Right lobe of liver (tissue), 6 donors: ENCODE measurements at regions not wholly inside any gene's neighbourhood (a gene's known extent, or its start where the extent isn't known, plus 50 kb on each side); places are given as distances from the start of the nearest gene placed in this dataset.
A peak's percentile ranks its signal among the peaks of the same experiment; 100 is the strongest.
"Not testable (repeated sequence)": the region's sequence is repeated elsewhere in the genome, so short reads cannot be mapped to it uniquely, and the experiment has no call there.

ENCODE experiments used
- ATAC-seq, 4 donors: fragments of 200-7000 bp; cut with Tn5 transposase; one replicate each; pipeline ENCODE4 v1.9.1; 2020; ENCODE audit warnings: mild to moderate bottlenecking in 4 of 4, moderate library complexity in 4 of 4
- DNase-seq, 3 donors: peaks; one replicate each; pipeline ENCODE4 v3.0.0-alpha.2; 2020
- H3K27ac ChIP-seq, 3 donors: fragments of 200-600 bp; one replicate each; pipeline ENCODE4 v1.8.0; 2022
- H3K27me3 ChIP-seq, 2 donors: fragments of 200-600 bp; one replicate each; pipeline ENCODE4 v1.8.0; 2022
- H3K36me3 ChIP-seq, 4 donors: fragments of 200-600 bp; sonication (generic) in 1 of 4; one replicate each; pipeline versions ENCODE4 v1.5.1 to v1.8.0; 2017 to 2022; ENCODE audit warnings: control low read depth in 1 of 4
- H3K4me1 ChIP-seq, 4 donors: fragments of 200-600 bp; sonication (generic) in 1 of 4; one replicate each; pipeline versions ENCODE4 v1.5.1 to v1.8.0; 2017 to 2022; ENCODE audit warnings: control low read depth in 1 of 4
- H3K4me3 ChIP-seq, 3 donors: fragments of 200-600 bp; one replicate each; pipeline ENCODE4 v1.8.0; 2022
- H3K9me3 ChIP-seq, 4 donors: fragments of 200-600 bp; sonication (generic) in 1 of 4; one replicate each; pipeline versions ENCODE4 v1.5.1 to v1.8.0; 2017 to 2022; ENCODE audit warnings: control low read depth in 1 of 4
- CTCF ChIP-seq, 4 donors: fragments of 200-600 bp in 3 of 4; fragments of 450-650 bp in 1 of 4; IDR thresholded peaks; one replicate each; pipeline versions ENCODE4 v1.5.1 to v1.8.0; 2016 to 2022; ENCODE audit warnings: antibody characterized with exemption in 4 of 4, mild to moderate bottlenecking in 2 of 4
- POLR2A ChIP-seq: fragments of 450-650 bp; IDR thresholded peaks from one replicate; pipeline ENCODE4 v1.6.1; 2017; ENCODE audit warnings: antibody characterized with exemption, mild to moderate bottlenecking
- WGBS: methylation state at CpG from one replicate; pipeline ENCODE4 v1.1.6; 2018; ENCODE audit warnings: low coverage, low lambda C conversion rate; ENCODE audit not compliant: insufficient coverage; ENCODE audit errors: missing lambda C conversion rate; 5-methylcytosine and 5-hydroxymethylcytosine counted together
- intact Hi-C, 2 donors: fragments of 100-400 bp; cut with DNase I; formaldehyde crosslinking; loops; one replicate each; pipeline versions ENCODE4 v1.11.2 to v1.14.1; 2022
- donor health status: DM: no; HTN: yes; CAD: no.
- donor health status: DM: no; HTN: no; CAD: no.
- donor health status: DM: no; HTN: no; CAD: no.
- donor health status: DM: no; HTN: yes; CAD: no.
- donor health status: DM: no; HTN: yes; CAD: no.

DNA sequence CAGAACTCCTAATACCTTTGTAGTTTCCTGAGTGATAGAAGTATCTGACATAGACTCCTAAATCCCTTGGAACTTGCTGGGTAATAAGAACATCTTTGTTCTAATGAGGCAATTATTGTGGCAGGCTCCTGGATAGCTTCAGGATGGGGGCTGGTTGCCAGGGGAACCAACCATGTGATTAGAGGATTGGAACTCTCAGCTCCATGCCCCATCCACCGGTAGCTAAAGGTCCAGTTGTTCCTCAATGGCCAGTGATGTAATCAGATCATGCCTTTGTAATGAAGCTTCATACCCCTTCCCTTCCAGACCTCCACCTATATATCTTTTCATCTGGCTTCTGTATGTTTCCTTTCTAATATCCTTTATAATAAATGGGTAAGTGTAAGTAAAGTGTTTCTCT, 221.2 kb upstream of the ALCAM start:
- ATAC-seq = no peak
- no peak for TF ChIP-seq POLR2A
- TF ChIP-seq CTCF (IDR thresholded peaks at IDR 0.05) = no peak
- no peak overlapping the region for H3K4me3 ChIP-seq
- intact Hi-C loops = no loop called here
- DNase-seq = no peak
- WGBS = no CpG with 5 or more reads among the region's 1 CpG
- peaks cover 0 to 6% (median 2%) of the 10 kb centered on the region in 4 donors for H3K4me1 ChIP-seq
- H3K27me3 ChIP-seq = peaks cover 0 to 5% of the 10 kb centered on the region in 2 donors
- H3K36me3 ChIP-seq = no peaks in the 10 kb centered on the region
- no peaks in the 10 kb centered on the region for H3K9me3 ChIP-seq
- H3K27ac ChIP-seq = no peak overlapping the region

GRCh38 chr3:105149197-105149596, 217.5 kb upstream of the ALCAM start:
- DNase-seq = not testable (repeated sequence)

DNA sequence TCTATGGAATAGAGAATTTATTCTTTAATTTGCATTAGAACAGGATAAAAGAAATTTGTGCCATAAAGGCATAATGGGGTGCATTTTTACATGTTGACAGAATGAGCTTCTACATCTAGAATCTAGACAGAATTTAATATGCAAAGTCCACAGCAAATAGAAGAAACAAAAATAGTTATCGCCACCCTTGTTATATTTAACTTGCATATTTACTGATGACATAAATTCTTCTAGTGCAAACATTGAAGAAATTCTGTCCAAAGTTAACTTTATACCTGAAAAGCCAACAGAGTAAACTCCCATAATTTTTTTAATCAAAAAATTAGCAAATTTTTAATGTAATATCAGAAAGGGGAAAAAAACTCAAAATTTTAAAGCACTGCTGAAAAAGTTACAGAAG, 213.7 kb upstream of the ALCAM start:
- Histone ChIP-seq H3K36me3 (no peaks in the 10 kb centered on the region), H3K4me1 (peaks cover 0 to 11% (median 2%) of the 10 kb centered on the region in 4 donors), H3K27me3 (no peaks in the 10 kb centered on the region), H3K27ac (no peak overlapping the region), H3K9me3 (no peaks in the 10 kb centered on the region), H3K4me3 (no peak overlapping the region)
- ATAC-seq (peak in 2 of 4 donors; percentile 55 to 65), DNase-seq (no peak)
- 13% methylated on average over 1 of the region's 1 CpG for WGBS
- intact Hi-C loops = no loop called here
- no peak for TF ChIP-seq POLR2A
- TF ChIP-seq CTCF (IDR thresholded peaks at IDR 0.05) = no peak

More at GRCh38 chr3:105149197-105149596, 217.5 kb upstream of the ALCAM start:
- H3K27me3 ChIP-seq, H3K27ac ChIP-seq, ATAC-seq, H3K4me3 ChIP-seq, H3K9me3 ChIP-seq, intact Hi-C loops, H3K36me3 ChIP-seq: not testable (repeated sequence)
- peaks cover 0 to 11% (median 2%) of the 10 kb centered on the region in 4 donors for H3K4me1 ChIP-seq
- 80% methylated on average over 2 of the region's 3 CpGs for WGBS

DNA sequence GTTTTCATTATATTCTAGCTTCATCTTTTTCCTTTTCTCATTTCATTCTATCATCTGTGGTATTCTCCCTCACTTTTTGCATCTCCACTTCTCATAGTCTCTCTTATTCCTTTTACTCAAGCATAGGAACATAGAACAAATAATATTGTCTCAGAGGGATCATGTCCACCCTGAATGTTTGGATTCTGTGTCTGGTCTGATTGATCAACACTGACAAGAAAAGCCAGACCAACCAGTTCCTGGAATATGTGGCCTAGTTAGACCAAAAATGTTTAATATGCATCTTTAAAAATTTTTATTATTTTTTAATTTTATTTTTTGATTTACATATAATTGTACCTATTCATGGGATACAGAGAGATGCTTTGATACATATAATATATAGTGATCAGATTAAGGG, 212.0 kb upstream of the ALCAM start:
- Histone ChIP-seq H3K27me3 (no peaks in the 10 kb centered on the region), H3K4me1 (peaks cover 0 to 11% (median under 1%) of the 10 kb centered on the region in 4 donors), H3K4me3 (no peak overlapping the region), H3K27ac (no peak overlapping the region), H3K9me3 (no peaks in the 10 kb centered on the region), H3K36me3 (no peaks in the 10 kb centered on the region)
- intact Hi-C loops = no loop called here
- no peak for TF ChIP-seq POLR2A
- TF ChIP-seq CTCF (IDR thresholded peaks at IDR 0.05) = no peak
- DNase-seq (no peak), ATAC-seq (no peak)

GRCh38 chr3:105157067-105157765, 209.5 kb upstream of the ALCAM start:
- intact Hi-C loops = no loop called here
- WGBS = 76% methylated on average over 5 of the region's 5 CpGs
- Histone ChIP-seq H3K27me3 (no peaks in the 10 kb centered on the region), H3K9me3 (no peaks in the 10 kb centered on the region), H3K4me3 (no peak overlapping the region), H3K36me3 (no peaks in the 10 kb centered on the region), H3K27ac (no peak overlapping the region), H3K4me1 (peaks cover 0 to 11% (median 0%) of the 10 kb centered on the region in 4 donors)
- TF ChIP-seq POLR2A = no peak
- TF ChIP-seq CTCF (IDR thresholded peaks at IDR 0.05) = no peak
- ATAC-seq (no peak), DNase-seq (no peak)
